H1 (cell line): ENCODE measurements at regions not wholly inside any gene's neighbourhood (a gene's known extent, or its start where the extent isn't known, plus 50 kb on each side); places are given as distances from the start of the nearest gene placed in this dataset.

Experiments used
- TF ChIP-seq, protein P1 (sequence below): IDR thresholded peaks from 2 replicates; pipeline ENCODE4 v1.6.1; 2012; ENCODE audit warnings: inconsistent platforms

GRCh38 chr3:182214416-182214815 is 502.7 kb downstream of the SOX2 start (continued):
- TF ChIP-seq, protein P1, sequence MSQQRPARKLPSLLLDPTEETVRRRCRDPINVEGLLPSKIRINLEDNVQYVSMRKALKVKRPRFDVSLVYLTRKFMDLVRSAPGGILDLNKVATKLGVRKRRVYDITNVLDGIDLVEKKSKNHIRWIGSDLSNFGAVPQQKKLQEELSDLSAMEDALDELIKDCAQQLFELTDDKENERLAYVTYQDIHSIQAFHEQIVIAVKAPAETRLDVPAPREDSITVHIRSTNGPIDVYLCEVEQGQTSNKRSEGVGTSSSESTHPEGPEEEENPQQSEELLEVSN = no peak
